Tibial nerve (tissue), 3 donors: ENCODE measurements at regions not wholly inside any gene's neighbourhood (a gene's known extent, or its start where the extent isn't known, plus 50 kb on each side); places are given as distances from the start of the nearest gene placed in this dataset.

Experiments used
- POLR2A ChIP-seq, 2 donors: fragments of 450-650 bp; IDR thresholded peaks; one replicate each; pipeline ENCODE4 v1.6.1; 2017; ENCODE audit warnings: antibody characterized with exemption in 2 of 2, mild to moderate bottlenecking in 2 of 2, moderate library complexity in 2 of 2
- TF ChIP-seq, protein P1 (sequence below), 5 experiments: fragments of 200-600 bp in 3 of 5; fragments of 450-650 bp in 2 of 5; sonication (generic) in 3 of 5; IDR thresholded peaks; one replicate each; pipeline ENCODE4 v1.5.1; 2016 to 2019; ENCODE audit warnings: antibody characterized with exemption in 5 of 5, mild to moderate bottlenecking in 3 of 5, moderate library complexity in 2 of 5

DNA sequence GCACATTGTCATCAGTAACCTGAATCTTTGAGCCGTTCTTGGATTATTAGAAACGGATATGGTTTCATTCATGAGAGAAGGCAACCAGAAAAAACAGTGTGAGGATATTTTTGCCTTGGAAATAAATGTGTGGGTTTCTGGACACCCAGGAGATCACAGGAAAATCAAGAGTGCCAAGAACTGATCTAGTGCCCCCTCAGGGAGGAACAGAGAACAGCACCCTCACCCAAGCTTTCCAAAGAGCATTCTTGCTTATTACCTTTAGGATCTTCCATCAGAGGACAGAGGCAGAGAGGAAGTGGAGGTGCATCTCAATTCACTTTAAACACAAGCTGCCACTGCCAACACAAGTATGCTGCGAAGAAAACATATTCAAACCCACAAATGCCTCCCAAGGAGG lies 851.5 kb upstream of the COBL start:
- TF ChIP-seq, protein P1, sequence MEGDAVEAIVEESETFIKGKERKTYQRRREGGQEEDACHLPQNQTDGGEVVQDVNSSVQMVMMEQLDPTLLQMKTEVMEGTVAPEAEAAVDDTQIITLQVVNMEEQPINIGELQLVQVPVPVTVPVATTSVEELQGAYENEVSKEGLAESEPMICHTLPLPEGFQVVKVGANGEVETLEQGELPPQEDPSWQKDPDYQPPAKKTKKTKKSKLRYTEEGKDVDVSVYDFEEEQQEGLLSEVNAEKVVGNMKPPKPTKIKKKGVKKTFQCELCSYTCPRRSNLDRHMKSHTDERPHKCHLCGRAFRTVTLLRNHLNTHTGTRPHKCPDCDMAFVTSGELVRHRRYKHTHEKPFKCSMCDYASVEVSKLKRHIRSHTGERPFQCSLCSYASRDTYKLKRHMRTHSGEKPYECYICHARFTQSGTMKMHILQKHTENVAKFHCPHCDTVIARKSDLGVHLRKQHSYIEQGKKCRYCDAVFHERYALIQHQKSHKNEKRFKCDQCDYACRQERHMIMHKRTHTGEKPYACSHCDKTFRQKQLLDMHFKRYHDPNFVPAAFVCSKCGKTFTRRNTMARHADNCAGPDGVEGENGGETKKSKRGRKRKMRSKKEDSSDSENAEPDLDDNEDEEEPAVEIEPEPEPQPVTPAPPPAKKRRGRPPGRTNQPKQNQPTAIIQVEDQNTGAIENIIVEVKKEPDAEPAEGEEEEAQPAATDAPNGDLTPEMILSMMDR (IDR thresholded peaks at IDR 0.05) = no peak
- TF ChIP-seq POLR2A (IDR thresholded peaks at IDR 0.05) = no peak
